Neural progenitor cell (in vitro differentiated cells): ENCODE measurements at regions not wholly inside any gene's neighbourhood (a gene's known extent, or its start where the extent isn't known, plus 50 kb on each side); places are given as distances from the start of the nearest gene placed in this dataset.

Experiments
- DNase-seq: peaks from one replicate; pipeline ENCODE4 v3.0.0-alpha.2; 2016; ENCODE audit warnings: low spot score
- H2AFZ ChIP-seq: fragments of 200-600 bp; sonication (generic); replicated peaks from 2 replicates; pipeline ENCODE4 v1.6.1; 2016; ENCODE audit warnings: antibody characterized with exemption
- H3F3A ChIP-seq: fragments of 200-600 bp; sonication (generic); 2 replicates; pipeline ENCODE4 v1.6.1; 2016; ENCODE audit warnings: antibody characterized with exemption, low read depth
- H3K27ac ChIP-seq: fragments of 200-600 bp; sonication (generic); 2 replicates; pipeline ENCODE4 v1.5.1; 2016; ENCODE audit warnings: mild to moderate bottlenecking
- H3K27me3 ChIP-seq: fragments of 200-600 bp; sonication (generic); 2 replicates; pipeline ENCODE4 v1.6.1; 2016; ENCODE audit warnings: mild to moderate bottlenecking, moderate library complexity
- H3K36me3 ChIP-seq: fragments of 200-600 bp; sonication (generic); 2 replicates; pipeline ENCODE4 v1.5.1; 2016
- H3K4me1 ChIP-seq: fragments of 200-600 bp; sonication (generic); 2 replicates; pipeline ENCODE4 v1.6.1; 2016; ENCODE audit warnings: mixed run types
- H3K4me2 ChIP-seq: fragments of 200-600 bp; sonication (generic); 2 replicates; pipeline ENCODE4 v1.6.1; 2016
- H3K4me3 ChIP-seq: fragments of 200-600 bp; sonication (generic); 2 replicates; pipeline ENCODE4 v1.5.1; 2016
- H3K79me2 ChIP-seq: fragments of 200-600 bp; sonication (generic); 2 replicates; pipeline ENCODE4 v1.6.1; 2016; ENCODE audit warnings: low read depth
- H3K9ac ChIP-seq: fragments of 200-600 bp; sonication (generic); 2 replicates; pipeline ENCODE4 v1.6.1; 2016
- H3K9me3 ChIP-seq: fragments of 200-600 bp; sonication (generic); 2 replicates; pipeline ENCODE4 v1.5.1; 2016; ENCODE audit warnings: low read depth
- H4K20me1 ChIP-seq: fragments of 200-600 bp; sonication (generic); 2 replicates; pipeline ENCODE4 v1.6.1; 2016; ENCODE audit warnings: low read depth
- H3K27ac Mint-ChIP-seq: 3 replicates; pipeline ENCODE4 v1.8.0; 2021; ENCODE audit warnings: mixed read lengths
- H3K27me3 Mint-ChIP-seq: 2 replicates; pipeline ENCODE4 v1.8.0; 2022; ENCODE audit warnings: low read depth, mild to moderate bottlenecking, inconsistent platforms, moderate library complexity, mixed read lengths; ENCODE audit not compliant: insufficient read depth
- H3K36me3 Mint-ChIP-seq: 3 replicates; pipeline ENCODE4 v1.8.0; 2021; ENCODE audit warnings: mixed read lengths
- H3K4me1 Mint-ChIP-seq: 3 replicates; pipeline ENCODE4 v1.8.0; 2021; ENCODE audit warnings: mixed read lengths
- H3K4me3 Mint-ChIP-seq: 3 replicates; pipeline ENCODE4 v1.8.0; 2021; ENCODE audit warnings: mild to moderate bottlenecking, moderate library complexity, mixed read lengths
- H3K9me3 Mint-ChIP-seq: 3 replicates; pipeline ENCODE4 v1.8.0; 2020; ENCODE audit warnings: mixed read lengths
- CTCF ChIP-seq: fragments of 200-600 bp; sonication (generic); IDR thresholded peaks from 2 replicates; pipeline ENCODE4 v1.5.1; 2017; ENCODE audit warnings: antibody characterized with exemption, mild to moderate bottlenecking
- EZH2 ChIP-seq: fragments of 200-600 bp; sonication (generic); IDR thresholded peaks from 2 replicates; pipeline ENCODE4 v1.6.1; 2017; ENCODE audit warnings: antibody characterized with exemption, mild to moderate bottlenecking, moderate library complexity
- EZH2phosphoT487 ChIP-seq: fragments of 200-600 bp; sonication (generic); IDR thresholded peaks from 2 replicates; pipeline ENCODE4 v1.6.1; 2017; ENCODE audit warnings: antibody characterized with exemption

GRCh38 chr15:39247574-39247973 is 333.3 kb upstream of the THBS1 start:
- Histone ChIP-seq H3K9ac (no peak overlapping the region), H4K20me1 (no peaks in the 10 kb centered on the region), H3F3A (no peaks in the 10 kb centered on the region), H2AFZ (no peak overlapping the region), H3K36me3 (no peaks in the 10 kb centered on the region), H3K4me1 (no peaks in the 10 kb centered on the region), H3K4me3 (no peak overlapping the region), H3K4me2 (no peak overlapping the region), H3K27me3 (no peaks in the 10 kb centered on the region), H3K9me3 (no peaks in the 10 kb centered on the region), H3K79me2 (no peaks in the 10 kb centered on the region), H3K27ac (no peak overlapping the region)
- Mint-ChIP-seq H3K4me1 (no peaks in the 10 kb centered on the region), H3K36me3 (no peaks in the 10 kb centered on the region), H3K9me3 (no peaks in the 10 kb centered on the region), H3K27ac (no peak overlapping the region), H3K4me3 (no peak overlapping the region), H3K27me3 (no peaks in the 10 kb centered on the region)
- TF ChIP-seq CTCF (no peak), EZH2 (no peak), EZH2phosphoT487 (no peak)
- DNase-seq = no peak

- no peaks in the 10 kb centered on the region for H3K27me3 Mint-ChIP-seq
- H3K27ac ChIP-seq = no peak overlapping the region
- H3K36me3 ChIP-seq = no peaks in the 10 kb centered on the region
- no peaks in the 10 kb centered on the region for H4K20me1 ChIP-seq
- H3K79me2 ChIP-seq = no peaks in the 10 kb centered on the region
- H3K9me3 ChIP-seq = no peaks in the 10 kb centered on the region
- no peak overlapping the region for H3K9ac ChIP-seq
- H3K36me3 Mint-ChIP-seq = no peaks in the 10 kb centered on the region
- H3K4me3 Mint-ChIP-seq = no peak overlapping the region
- no peak overlapping the region for H3K27ac Mint-ChIP-seq
- H3K9me3 Mint-ChIP-seq = no peaks in the 10 kb centered on the region
- TF ChIP-seq EZH2phosphoT487 (no peak), EZH2 (no peak), CTCF (no peak)
- no peaks in the 10 kb centered on the region for H3F3A ChIP-seq
- H3K4me1 Mint-ChIP-seq = no peaks in the 10 kb centered on the region
- no peak overlapping the region for H2AFZ ChIP-seq
- DNase-seq = no peak
- no peaks in the 10 kb centered on the region for H3K27me3 ChIP-seq
- no peak overlapping the region for H3K4me3 ChIP-seq
- H3K4me1 ChIP-seq = no peaks in the 10 kb centered on the region
- H3K4me2 ChIP-seq = no peak overlapping the region
Observed at GRCh38 chr15:39248204-39248603, 332.7 kb upstream of the THBS1 start.

GRCh38 chr15:39250001-39250400 is 330.9 kb upstream of the THBS1 start:
- TF ChIP-seq CTCF (no peak), EZH2 (no peak), EZH2phosphoT487 (no peak)
- Mint-ChIP-seq H3K27ac (no peak overlapping the region), H3K4me3 (no peak overlapping the region), H3K27me3 (no peaks in the 10 kb centered on the region), H3K9me3 (no peaks in the 10 kb centered on the region), H3K36me3 (no peaks in the 10 kb centered on the region), H3K4me1 (no peaks in the 10 kb centered on the region)
- Histone ChIP-seq H3K9me3 (no peaks in the 10 kb centered on the region), H3K4me2 (no peak overlapping the region), H3K79me2 (no peaks in the 10 kb centered on the region), H4K20me1 (no peaks in the 10 kb centered on the region), H3K9ac (no peak overlapping the region), H3K27me3 (no peaks in the 10 kb centered on the region), H3K4me1 (no peaks in the 10 kb centered on the region), H3F3A (no peaks in the 10 kb centered on the region), H3K36me3 (no peaks in the 10 kb centered on the region), H3K4me3 (no peak overlapping the region), H2AFZ (no peak overlapping the region), H3K27ac (no peak overlapping the region)
- DNase-seq = no peak
